SK-N-SH treated with all-trans-retinoic acid at 6 μM for 48 hours (cell line): ENCODE measurements at regions not wholly inside any gene's neighbourhood (a gene's known extent, or its start where the extent isn't known, plus 50 kb on each side); places are given as distances from the start of the nearest gene placed in this dataset.

Experiments
- ATAC-seq: fragments of 200-7000 bp; cut with Tn5 transposase; 3 replicates; pipeline ENCODE4 v1.9.1; 2020; ENCODE audit warnings: mild to moderate bottlenecking, moderate library complexity
- ARNTL ChIP-seq: fragments of 450-650 bp; formaldehyde crosslinking; IDR thresholded peaks from 2 replicates; pipeline ENCODE4 v1.5.0; 2020; ENCODE audit warnings: low read depth, mild to moderate bottlenecking, moderate library complexity, borderline replicate concordance
- BACH2 ChIP-seq: fragments of 250-450 bp; sonication (Bioruptor Pico); IDR thresholded peaks from 2 replicates; pipeline ENCODE4 v1.9.0; 2021; ENCODE audit warnings: mild to moderate bottlenecking, borderline replicate concordance
- CREB5 ChIP-seq: fragments of 250-450 bp; sonication (Bioruptor Pico); IDR thresholded peaks from 2 replicates; pipeline ENCODE4 v1.5.1; 2020; ENCODE audit warnings: low read depth, mild to moderate bottlenecking, moderate library complexity
- CSDC2 ChIP-seq: fragments of 250-450 bp; sonication (Bioruptor Pico); IDR thresholded peaks from 2 replicates; pipeline ENCODE4 v1.5.0; 2020; ENCODE audit warnings: mild to moderate bottlenecking, moderate library complexity
- ESRRG ChIP-seq: fragments of 250-450 bp; sonication (Bioruptor Pico); IDR thresholded peaks from 2 replicates; pipeline ENCODE4 v1.6.1; 2021; ENCODE audit warnings: mild to moderate bottlenecking
- GLIS3 ChIP-seq: fragments of 250-450 bp; sonication (Bioruptor Pico); IDR thresholded peaks from 2 replicates; pipeline ENCODE4 v1.5.0; 2020; ENCODE audit warnings: mild to moderate bottlenecking, moderate library complexity
- ISL1 ChIP-seq: fragments of 250-450 bp; sonication (Bioruptor Pico); IDR thresholded peaks from 2 replicates; pipeline ENCODE4 v2.1.2; 2022; ENCODE audit warnings: mild to moderate bottlenecking, moderate library complexity
- OSR1 ChIP-seq: fragments of 250-450 bp; sonication (Bioruptor Pico); IDR thresholded peaks from 2 replicates; pipeline ENCODE4 v1.8.0; 2022; ENCODE audit warnings: moderate library complexity, mild to moderate bottlenecking, inconsistent platforms
- PATZ1 ChIP-seq: fragments of 250-450 bp; sonication (Bioruptor Pico); IDR thresholded peaks from 2 replicates; pipeline ENCODE4 v1.8.0; 2020; ENCODE audit warnings: mild to moderate bottlenecking, moderate library complexity, borderline replicate concordance
- POU6F1 ChIP-seq: fragments of 250-450 bp; sonication (Bioruptor Pico); IDR thresholded peaks from 2 replicates; pipeline ENCODE4 v1.8.0; 2021; ENCODE audit warnings: low read depth, mild to moderate bottlenecking, moderate library complexity, borderline replicate concordance
- RARB ChIP-seq: fragments of 250-450 bp; sonication (Bioruptor Pico); IDR thresholded peaks from 2 replicates; pipeline ENCODE4 v1.8.0; 2021; ENCODE audit warnings: mild to moderate bottlenecking, moderate library complexity
- SNAI2 ChIP-seq: fragments of 250-450 bp; sonication (Bioruptor Pico); IDR thresholded peaks from 2 replicates; pipeline ENCODE4 v1.5.0; 2020; ENCODE audit warnings: mild to moderate bottlenecking, moderate library complexity
- TCF4 ChIP-seq: fragments of 250-450 bp; sonication (Bioruptor Pico); IDR thresholded peaks from 2 replicates; pipeline ENCODE4 v1.8.0; 2021; ENCODE audit warnings: mild to moderate bottlenecking, moderate library complexity, borderline replicate concordance
- TOX ChIP-seq: fragments of 250-450 bp; sonication (Bioruptor Pico); IDR thresholded peaks from 2 replicates; pipeline ENCODE4 v1.8.0; 2021; ENCODE audit warnings: mild to moderate bottlenecking, moderate library complexity, borderline replicate concordance
- TSHZ2 ChIP-seq: fragments of 250-450 bp; sonication (Bioruptor Pico); IDR thresholded peaks from 2 replicates; pipeline ENCODE4 v1.5.0; 2020; ENCODE audit warnings: mild to moderate bottlenecking, moderate library complexity
- ZFP3 ChIP-seq: fragments of 250-450 bp; sonication (Bioruptor Pico); IDR thresholded peaks from 2 replicates; pipeline ENCODE4 v1.5.0; 2020; ENCODE audit warnings: mild to moderate bottlenecking, moderate library complexity
- ZFP30 ChIP-seq: fragments of 450-650 bp; formaldehyde crosslinking; IDR thresholded peaks from 2 replicates; pipeline ENCODE4 v1.5.0; 2022; ENCODE audit warnings: mild to moderate bottlenecking, moderate library complexity
- ZNF565 ChIP-seq: fragments of 450-650 bp; formaldehyde crosslinking; conservative IDR thresholded peaks from 2 replicates; pipeline ENCODE4 v1.5.0; 2020; ENCODE audit warnings: low read depth, mild to moderate bottlenecking, moderate library complexity
- ZNF8 ChIP-seq: fragments of 450-650 bp; formaldehyde crosslinking; IDR thresholded peaks from 2 replicates; pipeline ENCODE4 v1.5.0; 2020; ENCODE audit warnings: mild to moderate bottlenecking, moderate library complexity

GRCh38 chr4:79626611-79627010 lies 218.6 kb upstream of the GK2 start:
- ATAC-seq, result no peak
- no peak for TF ChIP-seq ZNF8 (CRISPR knock-in tag)
- no peak for TF ChIP-seq CREB5 (CRISPR knock-in tag)
- no peak for TF ChIP-seq CSDC2 (CRISPR knock-in tag)
- no peak for TF ChIP-seq ARNTL (CRISPR knock-in tag)
- no peak for TF ChIP-seq PATZ1
- no peak for TF ChIP-seq ZFP30 (CRISPR knock-in tag)
- TF ChIP-seq ESRRG (CRISPR knock-in tag), result no peak
- no peak for TF ChIP-seq ZNF565 (CRISPR knock-in tag)
- TF ChIP-seq ZFP3 (CRISPR knock-in tag), result no peak
- TF ChIP-seq POU6F1 (CRISPR knock-in tag), result no peak
- TF ChIP-seq BACH2 (CRISPR knock-in tag), result no peak
- no peak for TF ChIP-seq ISL1
- TF ChIP-seq TOX (CRISPR knock-in tag), result no peak
- no peak for TF ChIP-seq RARB (CRISPR knock-in tag)
- no peak for TF ChIP-seq TCF4 (CRISPR knock-in tag)
- TF ChIP-seq OSR1 (CRISPR knock-in tag), result no peak
- no peak for TF ChIP-seq GLIS3 (CRISPR knock-in tag)
- TF ChIP-seq TSHZ2, result no peak
- no peak for TF ChIP-seq SNAI2 (CRISPR knock-in tag)

GRCh38 chr4:79626101-79626500 lies 218.1 kb upstream of the GK2 start:
- TF ChIP-seq RARB (CRISPR knock-in tag) (no peak), SNAI2 (CRISPR knock-in tag) (no peak), POU6F1 (CRISPR knock-in tag) (no peak), TSHZ2 (no peak), ESRRG (CRISPR knock-in tag) (no peak), TOX (CRISPR knock-in tag) (no peak)
- no peak for ATAC-seq
